ENCODE measurements at regions not wholly inside any gene's neighbourhood (a gene's known extent, or its start where the extent isn't known, plus 50 kb on each side); places are given as distances from the start of the nearest gene placed in this dataset.
A peak's percentile ranks its signal among the peaks of the same experiment; 100 is the strongest.

DNA sequence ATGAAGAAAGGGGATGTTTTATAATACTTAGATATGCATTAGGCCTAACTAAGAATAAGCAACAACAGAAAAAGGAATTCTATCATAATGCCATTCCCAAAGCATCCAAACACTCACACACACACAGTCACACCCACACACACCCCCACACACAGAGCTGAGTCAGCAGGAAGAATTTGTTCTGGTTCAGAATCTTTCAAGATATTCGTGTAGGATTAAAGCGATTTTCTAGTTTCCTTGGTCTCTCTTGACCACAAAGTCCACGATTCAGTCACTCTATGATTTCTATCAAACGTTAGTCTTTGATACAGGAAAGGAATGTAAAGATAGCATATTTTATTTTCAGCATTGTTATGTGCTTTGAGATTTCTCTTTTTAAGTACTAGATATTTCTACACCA is 382.6 kb upstream of the DCN start:
- DNase-seq, result no peak

DNA sequence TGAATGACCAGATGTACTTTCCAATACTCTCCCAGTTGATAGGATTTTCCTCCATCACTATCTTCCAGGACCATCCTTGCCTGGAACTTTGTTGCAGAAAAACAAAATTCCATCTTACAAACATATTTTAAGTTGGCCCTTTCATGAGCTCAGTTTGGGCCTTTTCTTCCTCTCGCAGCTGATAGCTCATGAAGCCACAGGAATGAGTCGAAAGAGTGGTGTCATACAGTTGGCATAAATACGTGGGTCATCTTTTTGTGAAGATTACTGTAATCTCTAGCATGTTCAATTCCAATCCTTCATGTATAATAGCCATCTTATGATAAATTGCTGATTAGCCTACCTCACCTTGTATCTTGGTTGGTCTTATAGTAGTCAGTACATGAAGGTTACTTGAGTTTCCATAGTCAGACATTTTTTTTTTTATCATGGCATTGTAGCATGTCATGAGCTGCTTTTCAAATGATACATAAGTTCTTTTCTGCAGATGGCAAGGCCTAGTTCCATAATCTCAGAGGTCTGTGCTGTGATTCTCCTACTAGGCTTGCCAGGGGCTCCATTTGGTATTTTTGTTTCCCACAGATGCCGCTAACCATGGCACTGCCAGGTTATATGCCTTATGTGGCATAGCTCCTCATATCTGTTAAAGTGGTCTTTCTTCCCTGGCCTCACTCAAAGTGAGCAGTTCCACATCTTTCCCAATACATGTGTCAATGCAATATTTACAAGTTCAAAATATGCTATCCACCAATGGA is 380.6 kb upstream of the DCN start:
- DNase-seq, result no peak

DNA sequence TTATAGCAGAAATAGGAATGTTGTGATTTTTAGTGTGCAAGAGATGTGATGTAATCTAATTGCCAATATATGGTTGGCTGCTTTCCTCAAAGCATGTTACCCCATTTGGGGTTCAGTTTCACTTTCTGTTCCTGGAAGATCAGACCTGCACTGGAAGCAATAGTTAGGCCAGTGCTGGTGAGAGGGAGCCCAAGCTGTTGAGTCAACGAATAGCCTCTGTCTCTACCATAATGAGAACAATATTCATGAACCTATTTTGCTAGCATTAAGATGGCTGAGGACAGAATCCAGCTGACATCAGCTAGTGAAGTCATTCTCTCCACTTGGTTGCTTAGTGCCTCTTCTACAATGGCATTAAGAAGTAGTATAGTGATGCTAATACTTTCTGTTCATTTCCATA is 379.9 kb upstream of the DCN start:
- DNase-seq, result no peak

DNA sequence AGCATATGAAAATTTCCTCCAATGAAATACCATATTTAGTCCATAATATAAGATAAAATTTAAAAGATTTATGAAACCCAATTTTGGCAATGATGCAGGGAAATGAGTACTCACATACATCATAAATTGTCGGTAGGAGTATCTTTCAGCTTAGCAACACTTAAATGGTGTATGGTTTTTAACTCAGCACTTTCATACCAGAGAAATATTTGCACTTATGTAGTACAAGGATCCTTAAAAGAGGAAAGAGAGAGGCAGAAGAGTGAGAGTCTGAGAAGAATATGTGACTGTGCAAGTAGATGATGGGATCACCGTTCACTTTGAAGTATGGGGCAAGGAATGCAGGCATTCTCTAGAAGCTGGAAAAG is 379.3 kb upstream of the DCN start:
- no peak for DNase-seq

DNA sequence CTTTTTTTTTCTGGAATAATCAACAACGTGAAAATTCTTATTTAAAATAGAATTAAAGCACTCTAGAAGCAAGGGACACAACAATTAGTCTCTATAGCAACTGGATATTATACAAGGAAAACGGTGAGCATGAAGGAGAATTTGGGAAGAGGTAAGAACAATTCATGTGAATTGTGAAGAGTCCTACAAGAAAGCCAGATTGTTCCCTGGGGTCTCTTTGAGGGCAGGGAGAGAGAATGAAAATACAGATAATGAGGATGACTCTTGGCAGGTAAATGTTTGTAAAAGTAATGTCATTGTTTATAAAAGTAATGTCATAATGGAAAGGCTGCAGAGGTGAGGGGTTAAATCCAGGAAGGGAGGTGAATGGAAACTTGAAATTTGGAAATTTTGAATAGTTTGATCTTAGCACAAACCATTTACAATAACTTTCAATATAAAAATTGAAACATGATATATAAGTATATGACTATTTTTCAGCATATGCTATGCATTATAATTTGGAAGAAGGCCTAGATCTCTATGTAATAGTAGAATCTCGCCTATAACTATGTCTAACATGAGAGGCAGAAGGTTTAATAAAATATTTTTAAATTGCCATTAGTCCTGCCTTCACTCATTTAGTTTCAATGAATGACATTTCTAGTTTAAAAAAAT is 378.8 kb upstream of the DCN start:
- DNase-seq, result peak in 1 of 3 experiments; percentile 19

DNA sequence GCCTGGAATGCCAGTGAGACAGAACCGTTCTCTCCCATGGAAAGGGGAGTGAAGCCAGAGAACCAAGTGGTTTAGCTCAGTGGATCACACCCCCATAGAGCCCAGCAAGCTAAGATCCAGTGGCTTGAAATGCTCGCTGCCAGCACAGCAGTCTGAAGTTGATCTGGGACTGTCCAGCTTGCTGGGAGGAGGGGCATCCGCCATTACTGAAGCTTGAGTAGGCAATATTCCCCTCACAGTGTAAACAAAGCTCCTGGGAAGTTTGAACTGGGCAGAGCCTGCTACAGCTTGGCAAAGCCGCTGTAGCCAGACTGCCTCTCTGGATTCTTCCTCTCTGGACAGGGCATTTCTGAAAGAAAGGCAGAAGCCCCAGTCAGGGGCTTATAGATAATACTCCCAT is 374.3 kb upstream of the DCN start:
- DNase-seq, result no peak

DNA sequence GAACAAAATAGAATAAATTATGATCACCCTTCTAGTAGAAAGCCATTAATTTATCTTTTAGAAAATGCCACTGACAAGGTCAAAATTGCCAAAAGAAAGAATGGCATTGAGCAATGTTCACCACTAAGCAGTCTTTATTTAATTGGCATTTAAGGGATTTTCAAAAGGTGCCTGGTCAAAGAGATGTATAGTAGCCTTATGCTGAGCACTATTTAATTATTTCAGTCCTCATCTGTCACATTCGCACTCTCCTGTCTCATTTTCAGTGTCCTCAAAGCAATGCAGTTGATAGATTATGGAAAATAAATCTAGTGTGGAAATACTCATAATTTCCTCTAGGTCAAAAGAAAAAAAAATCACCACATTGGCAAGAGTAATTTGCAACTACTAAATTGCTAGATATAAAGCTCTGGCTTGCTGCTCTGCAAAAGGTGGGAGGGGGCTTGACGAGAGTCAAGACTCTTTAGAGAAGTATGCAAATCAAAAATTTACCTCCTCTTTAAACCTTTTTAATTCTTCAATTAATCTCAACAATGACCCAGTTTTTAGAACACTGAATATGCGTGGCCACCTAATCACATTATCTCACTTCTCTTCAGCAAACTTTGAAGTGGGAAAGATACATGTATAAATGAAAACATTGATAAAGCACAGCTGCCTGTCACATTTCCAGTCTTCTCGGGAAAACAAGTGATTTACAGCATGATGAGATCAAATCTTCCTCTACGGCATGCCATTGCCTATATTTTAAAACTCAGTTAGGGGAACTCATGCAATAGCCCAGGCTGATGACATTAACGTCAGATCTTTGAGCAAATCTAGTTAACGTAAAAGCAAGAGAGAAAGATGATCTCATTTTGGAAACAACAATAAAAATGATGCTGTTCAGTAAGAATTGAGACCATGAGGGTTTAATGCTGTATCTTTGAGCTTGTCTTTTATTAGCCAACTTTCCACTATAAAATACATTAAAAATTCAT is 373.1 kb upstream of the DCN start:
- DNase-seq, result no peak

DNA sequence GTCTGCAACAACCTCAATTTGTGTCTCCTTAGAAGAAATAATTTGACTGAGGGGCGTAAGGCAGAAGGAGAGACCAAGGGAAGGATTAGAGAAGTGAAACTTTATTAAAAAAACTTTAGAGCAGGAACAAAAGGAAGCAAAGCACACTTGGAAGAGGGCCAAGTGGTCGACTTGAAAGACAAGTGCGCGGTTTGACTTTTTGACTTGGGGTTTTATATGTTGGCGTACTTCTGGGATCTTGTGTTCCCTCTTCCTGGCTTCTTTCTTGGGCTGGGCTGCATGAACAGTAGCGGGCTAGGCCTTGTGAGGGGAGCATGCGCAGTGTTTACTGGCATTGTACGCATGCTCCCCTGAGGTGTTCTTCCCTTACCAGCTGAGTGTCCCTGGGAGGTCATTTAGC is 369.3 kb upstream of the DCN start:
- no peak for DNase-seq

DNA sequence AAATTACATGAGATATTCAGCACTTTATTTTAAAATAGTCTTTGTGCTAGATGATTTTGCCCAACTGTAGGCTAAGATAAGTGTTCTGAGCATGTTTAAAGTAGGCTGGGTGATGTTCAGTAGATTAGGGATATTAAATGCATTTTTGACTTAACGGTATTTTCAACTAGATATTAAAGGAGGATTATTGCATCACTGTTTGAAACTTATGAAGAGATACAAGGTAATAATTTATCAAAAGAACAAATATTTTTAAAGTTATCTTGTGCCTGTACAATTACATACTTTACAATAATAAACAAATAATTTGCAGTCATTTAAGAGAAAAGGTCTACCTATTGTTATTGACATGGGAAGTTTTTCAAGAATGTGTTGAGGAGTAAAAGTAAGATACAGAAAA is 368.6 kb upstream of the DCN start:
- DNase-seq, result no peak

DNA sequence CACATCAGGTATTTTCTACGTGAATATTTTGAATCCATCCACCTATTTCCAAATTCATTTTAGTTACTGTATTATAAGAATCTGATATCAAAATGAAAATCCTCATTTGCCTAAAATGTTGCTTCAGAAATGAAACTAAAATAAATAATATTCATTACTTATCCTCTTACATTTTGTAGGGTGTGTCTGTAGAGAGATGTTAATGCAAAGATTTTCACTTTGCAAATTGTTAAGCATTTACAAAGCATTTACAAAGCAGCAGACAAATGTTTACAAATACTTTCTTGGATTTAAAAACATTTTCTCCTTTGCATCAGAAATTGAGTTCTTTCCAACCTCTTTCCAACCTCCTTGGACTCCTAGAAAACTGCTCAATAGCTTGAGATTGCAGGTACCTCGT is 360.0 kb upstream of the DCN start:
- no peak for DNase-seq

DNA sequence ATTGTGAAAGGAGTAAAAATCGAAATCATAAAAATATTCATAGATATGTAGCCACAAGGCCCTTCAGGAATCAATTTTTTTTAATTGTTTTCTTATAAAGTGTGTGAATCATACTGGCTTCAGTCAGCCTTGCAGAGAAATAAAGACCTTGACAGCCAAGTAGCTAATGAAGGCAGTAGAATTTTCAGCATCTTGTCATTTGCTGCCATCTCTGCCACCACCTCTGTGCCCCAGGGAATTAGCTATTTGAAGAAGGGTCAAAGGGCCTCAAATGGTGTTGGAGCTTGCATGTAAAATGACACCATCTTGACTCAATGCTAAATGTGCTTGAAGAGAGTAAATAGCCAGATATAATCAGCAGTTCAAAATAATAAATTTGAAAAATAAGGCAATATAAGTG is 359.4 kb upstream of the DCN start:
- DNase-seq, result peak in 2 of 3 experiments; percentile 4 to 68

DNA sequence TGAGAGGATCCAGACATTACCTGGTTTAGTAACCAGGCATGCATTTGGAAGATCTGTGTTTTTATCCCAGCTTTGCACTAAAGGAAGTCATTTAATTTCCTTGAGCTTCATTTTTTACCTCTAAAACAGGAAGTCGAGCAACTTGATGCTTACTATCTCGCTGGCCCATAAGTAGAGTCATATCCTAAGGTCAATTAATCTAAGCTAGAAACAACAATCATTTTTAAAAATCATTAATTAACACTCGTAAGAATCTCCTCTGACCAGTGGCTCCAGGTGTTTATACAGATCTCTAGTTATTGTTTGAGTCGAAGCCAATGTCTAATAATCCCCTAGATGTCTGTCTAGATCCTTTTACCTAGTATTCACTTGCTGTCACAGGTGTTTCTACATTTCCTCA is 355.8 kb upstream of the DCN start:
- no peak for DNase-seq

DNA sequence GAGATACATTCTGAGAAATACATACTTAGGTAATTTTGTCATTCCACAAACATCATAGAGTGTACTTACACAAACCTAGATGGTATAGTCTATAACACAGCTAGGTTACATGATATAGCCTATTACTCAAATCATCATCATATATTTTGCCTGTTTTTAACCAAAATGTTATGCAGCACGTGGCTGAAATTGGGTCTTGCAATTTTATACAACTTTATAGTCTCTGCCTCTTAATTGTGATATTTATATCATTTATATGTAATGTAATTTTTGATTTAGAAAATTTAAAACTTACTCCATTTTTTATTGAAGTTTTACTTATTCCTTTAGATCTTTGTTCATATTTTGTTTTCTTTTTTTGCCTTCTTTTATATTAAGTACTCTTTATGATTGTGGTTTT is 350.7 kb upstream of the DCN start:
- DNase-seq, result no peak

DNA sequence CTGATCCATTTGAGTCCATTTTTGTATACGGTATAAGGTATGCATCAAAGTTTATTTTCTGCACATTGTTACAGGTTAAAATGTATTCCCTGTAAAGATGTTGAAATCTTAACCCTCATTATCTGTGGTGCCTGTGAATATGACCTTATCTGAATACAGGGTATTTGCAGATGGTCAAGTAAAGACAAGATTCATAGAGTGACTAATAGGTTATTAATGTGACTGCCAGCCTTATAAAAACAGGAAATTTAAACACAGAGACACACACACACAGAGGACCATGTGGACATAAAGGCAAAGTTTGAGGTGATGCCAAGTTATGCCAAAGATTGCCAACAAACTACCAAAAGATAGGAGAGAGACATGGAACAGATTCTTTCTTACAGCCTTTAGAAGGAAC is 347.2 kb upstream of the DCN start:
- DNase-seq, result no peak

DNA sequence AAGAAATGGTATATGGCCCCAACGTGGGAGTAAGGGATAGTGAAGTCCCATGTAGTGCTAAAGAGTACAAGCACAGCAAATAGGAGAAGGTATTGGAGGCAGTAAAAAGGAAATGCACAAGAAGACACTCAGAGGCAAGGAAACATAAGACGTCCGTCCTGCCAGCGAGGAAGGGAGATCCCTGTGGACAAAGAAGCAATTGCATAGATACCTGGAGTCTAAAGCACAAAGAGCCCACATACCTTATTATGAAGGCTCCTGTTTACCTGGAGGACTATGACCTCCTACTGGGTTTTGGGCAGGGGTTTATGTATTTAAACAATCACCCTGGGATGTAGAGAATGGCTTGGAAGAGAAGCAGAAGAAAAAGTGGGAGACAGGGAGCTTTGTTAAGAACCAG is 341.2 kb upstream of the DCN start:
- DNase-seq, result no peak

DNA sequence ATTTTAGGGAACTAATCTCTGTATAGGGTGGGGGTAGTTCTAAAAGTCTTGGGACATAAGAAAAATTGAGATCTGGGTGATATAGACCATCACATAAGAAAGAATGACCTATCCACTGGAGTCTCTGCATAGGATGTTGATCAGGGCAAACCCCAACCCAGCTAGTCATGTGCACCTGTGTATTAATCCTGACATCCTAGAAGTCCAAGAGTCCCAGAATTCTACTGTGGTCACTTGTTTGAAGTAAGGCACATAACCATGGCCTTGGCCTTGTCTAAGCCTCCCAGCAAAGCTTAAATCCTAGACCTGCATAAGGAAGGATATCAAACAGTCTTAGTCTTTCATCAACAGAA is 334.1 kb upstream of the DCN start:
- DNase-seq, result no peak

DNA sequence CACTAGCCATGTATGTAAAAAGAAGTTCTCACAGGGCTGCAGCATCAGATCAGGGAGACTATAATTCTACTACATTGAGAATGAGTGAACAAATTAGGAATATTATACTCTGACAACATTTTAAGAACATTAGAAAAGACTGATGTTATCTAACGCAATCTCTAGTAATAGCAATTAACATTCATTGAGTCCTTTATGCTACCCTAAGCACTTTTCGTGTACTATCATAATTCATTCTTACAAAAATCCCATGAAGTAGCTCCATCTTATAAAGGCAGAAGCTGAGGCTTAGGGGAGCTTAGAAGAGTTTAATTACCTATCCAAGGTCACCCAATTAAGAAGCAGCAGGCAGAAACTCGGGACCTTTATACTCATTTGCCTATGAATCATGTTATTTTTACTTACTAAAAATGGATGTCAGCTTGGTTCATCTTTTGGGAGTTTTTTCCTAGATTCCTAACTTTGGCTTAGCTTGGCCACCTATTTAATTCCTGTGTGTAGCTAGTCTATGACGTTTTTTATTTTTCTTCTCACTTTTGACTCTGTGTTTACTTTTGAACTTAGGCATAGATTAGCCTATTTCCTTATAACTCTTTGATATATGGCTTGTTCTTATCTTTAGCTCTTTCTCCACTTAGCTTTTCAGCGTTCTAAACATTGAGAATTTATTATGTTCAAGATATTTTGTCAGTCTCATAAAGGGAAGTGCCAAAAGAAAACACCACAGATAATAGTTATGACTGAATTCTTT is 333.5 kb upstream of the DCN start:
- no peak for DNase-seq

DNA sequence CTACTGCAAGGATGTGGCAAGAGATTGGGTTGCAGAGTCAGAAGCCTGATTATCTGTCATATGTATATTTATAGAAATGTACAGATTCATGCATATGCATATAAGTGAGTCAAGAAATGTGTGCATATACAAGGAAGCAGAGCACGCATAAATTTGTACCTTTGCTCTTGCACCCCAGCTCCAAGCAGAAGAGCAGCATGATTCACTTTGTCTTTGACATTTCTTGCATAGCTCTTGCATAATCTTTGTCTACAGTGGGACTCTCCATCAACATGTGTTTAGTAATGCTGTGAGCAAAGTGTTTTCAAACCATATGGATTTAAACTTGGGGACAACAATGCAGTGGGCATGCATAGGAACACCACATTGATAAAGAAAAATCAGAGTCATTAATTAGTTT is 330.7 kb upstream of the DCN start:
- DNase-seq, result no peak

DNA sequence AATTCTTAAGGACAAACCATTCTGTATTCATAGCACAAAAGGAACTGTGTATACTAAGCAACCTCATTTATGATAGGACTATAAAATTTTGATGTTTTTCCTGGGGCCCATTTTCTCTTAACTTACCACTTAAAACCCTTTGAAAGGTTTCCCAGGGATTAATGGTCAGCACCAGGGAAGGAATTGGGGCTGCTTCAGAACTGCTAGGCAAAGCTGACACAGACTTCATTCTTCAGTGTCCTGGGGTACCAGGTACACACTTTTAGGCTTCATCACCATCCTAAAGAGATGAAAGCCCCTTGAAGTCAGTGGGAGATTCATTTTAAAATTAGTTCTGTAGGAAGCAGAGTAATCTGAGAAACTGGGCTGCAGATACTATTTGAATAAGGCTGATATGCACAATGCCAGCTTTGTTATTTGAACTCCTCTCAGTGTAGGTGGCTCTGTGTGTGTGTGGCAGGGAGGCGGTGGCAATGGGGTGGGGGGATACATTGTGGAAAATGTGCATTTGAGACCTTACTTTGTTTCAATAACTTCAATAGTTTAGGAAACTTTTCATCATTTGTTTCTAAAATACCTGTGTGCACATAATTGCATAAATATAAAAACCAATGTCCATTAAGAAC is 329.3 kb upstream of the DCN start:
- no peak for DNase-seq

DNA sequence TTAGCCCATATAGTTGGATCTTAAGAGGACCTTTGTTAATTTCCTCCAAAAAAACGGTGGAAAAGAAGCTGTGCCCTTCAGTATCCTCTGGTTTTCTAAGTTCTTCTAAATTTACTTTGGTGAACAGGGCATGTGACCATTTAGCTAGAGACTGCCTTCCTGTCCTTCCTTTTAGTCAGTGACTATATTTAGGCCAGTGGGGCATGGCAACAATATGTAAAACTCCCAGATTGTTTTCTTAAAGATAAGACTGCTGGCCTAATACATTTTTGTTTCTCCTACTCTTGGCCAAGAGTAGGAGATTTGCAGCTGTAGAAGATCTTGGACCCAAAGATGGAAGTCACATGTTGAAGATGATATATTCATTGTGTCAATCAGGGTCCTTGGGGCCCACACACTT is 325.1 kb upstream of the DCN start:
- no peak for DNase-seq

DNA sequence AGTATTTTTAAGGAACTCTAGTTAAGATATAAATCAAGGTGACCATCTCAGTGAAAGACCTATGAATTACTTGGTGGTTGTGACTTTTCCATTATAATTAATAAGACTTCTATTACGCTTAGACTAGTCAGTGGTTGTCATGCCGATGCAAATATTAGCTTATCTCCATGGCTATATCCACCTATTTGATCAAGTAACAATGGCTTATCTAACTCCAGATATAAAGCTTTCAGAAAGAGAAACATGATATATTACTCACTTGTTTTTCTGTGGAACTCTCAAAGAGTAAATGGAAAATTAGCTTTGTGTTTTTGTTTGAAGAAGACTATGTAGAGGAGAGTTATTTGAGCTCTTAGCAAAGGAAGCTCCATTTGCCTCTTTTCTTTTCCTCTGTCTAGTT is 323.8 kb upstream of the DCN start:
- peak in 1 of 3 experiments; percentile 55 for DNase-seq

DNA sequence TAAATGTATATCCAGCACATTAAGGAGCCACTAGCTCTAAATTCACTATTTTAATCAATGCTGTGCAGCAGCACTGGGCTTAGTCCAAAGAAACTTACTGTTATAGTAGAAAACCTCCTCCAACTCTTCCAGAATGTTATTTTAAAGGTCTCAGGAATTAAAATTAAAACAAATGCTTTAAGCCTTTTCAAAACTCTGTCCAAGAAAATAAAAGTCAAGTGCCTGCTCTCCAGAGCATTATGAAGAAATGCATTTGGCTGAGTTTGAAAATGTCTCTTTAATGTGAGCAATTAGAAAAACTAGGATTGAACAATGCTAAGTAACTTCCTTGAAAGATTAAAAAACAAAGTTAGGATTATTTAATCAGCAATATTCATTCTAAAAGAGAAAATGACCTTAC is 322.4 kb upstream of the DCN start:
- no peak for DNase-seq

DNA sequence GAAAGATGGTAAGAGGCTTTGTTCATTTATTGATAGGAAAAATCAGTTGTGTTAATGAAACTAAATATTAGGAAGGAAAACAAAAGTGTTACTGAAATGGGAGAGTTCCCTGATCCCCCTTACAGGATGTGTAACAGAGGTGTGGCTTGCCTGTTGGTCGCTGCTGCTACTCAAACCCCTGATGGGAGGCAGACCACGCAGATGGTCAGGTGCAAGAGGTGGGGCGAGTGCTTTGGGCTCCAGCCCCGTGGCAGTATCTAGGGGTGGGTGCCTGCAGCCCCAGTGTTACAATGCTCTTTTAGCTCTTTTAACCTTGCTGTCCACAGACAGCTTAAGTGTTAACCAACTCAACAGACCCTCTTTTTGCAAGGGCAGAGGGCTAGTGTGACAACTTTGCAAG is 319.6 kb upstream of the DCN start:
- no peak for DNase-seq

All from NCI-H1417 (cell line).